WERI-Rb-1 (cell line): ENCODE measurements at regions not wholly inside any gene's neighbourhood (a gene's known extent, or its start where the extent isn't known, plus 50 kb on each side); places are given as distances from the start of the nearest gene placed in this dataset.

ENCODE experiments used
- DNase-seq: peaks from one replicate; pipeline ENCODE4 v3.0.0-alpha.2; 2020
- H3K27ac ChIP-seq: fragments of 250-450 bp; sonication (Bioruptor Pico); 2 replicates; pipeline ENCODE4 v1.5.1; 2020; ENCODE audit warnings: mild to moderate bottlenecking, moderate library complexity
- H3K27me3 ChIP-seq: fragments of 250-450 bp; sonication (Bioruptor Pico); 2 replicates; pipeline ENCODE4 v1.5.1; 2021; ENCODE audit warnings: mild to moderate bottlenecking, low read depth, moderate library complexity; ENCODE audit not compliant: insufficient read depth, severe bottlenecking
- H3K36me3 ChIP-seq: fragments of 250-450 bp; sonication (Bioruptor Pico); 2 replicates; pipeline ENCODE4 v1.5.1; 2020; ENCODE audit warnings: mild to moderate bottlenecking, moderate library complexity
- H3K4me3 ChIP-seq: 2 replicates; pipeline ENCODE4 v1.5.1; 2011; ENCODE audit warnings: low read depth, mild to moderate bottlenecking, control low read depth, low read length
- H3K9me3 ChIP-seq: fragments of 250-450 bp; sonication (Bioruptor Pico); 2 replicates; pipeline ENCODE4 v1.5.1; 2021; ENCODE audit warnings: mild to moderate bottlenecking, moderate library complexity; ENCODE audit not compliant: severe bottlenecking
- TF ChIP-seq, protein P1 (sequence below): IDR thresholded peaks from 2 replicates; pipeline ENCODE4 v1.5.1; 2011; ENCODE audit warnings: low read depth, mild to moderate bottlenecking, control low read depth, inconsistent platforms, low read length

GRCh38 chr13:34546344-34547250 is 395.5 kb upstream of the NBEA start:
- no peak overlapping the region for H3K4me3 ChIP-seq
- H3K36me3 ChIP-seq, result no peaks in the 10 kb centered on the region
- no peaks in the 10 kb centered on the region for H3K27me3 ChIP-seq
- TF ChIP-seq, protein P1, sequence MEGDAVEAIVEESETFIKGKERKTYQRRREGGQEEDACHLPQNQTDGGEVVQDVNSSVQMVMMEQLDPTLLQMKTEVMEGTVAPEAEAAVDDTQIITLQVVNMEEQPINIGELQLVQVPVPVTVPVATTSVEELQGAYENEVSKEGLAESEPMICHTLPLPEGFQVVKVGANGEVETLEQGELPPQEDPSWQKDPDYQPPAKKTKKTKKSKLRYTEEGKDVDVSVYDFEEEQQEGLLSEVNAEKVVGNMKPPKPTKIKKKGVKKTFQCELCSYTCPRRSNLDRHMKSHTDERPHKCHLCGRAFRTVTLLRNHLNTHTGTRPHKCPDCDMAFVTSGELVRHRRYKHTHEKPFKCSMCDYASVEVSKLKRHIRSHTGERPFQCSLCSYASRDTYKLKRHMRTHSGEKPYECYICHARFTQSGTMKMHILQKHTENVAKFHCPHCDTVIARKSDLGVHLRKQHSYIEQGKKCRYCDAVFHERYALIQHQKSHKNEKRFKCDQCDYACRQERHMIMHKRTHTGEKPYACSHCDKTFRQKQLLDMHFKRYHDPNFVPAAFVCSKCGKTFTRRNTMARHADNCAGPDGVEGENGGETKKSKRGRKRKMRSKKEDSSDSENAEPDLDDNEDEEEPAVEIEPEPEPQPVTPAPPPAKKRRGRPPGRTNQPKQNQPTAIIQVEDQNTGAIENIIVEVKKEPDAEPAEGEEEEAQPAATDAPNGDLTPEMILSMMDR, result no peak
- H3K9me3 ChIP-seq, result no peaks in the 10 kb centered on the region
- DNase-seq, result no peak
- no peak overlapping the region for H3K27ac ChIP-seq

- Histone ChIP-seq H3K4me3 (no peak overlapping the region), H3K36me3 (no peaks in the 10 kb centered on the region), H3K9me3 (no peaks in the 10 kb centered on the region), H3K27ac (no peak overlapping the region), H3K27me3 (no peaks in the 10 kb centered on the region)
- DNase-seq, result no peak
- TF ChIP-seq, protein P1, result no peak
Observed at GRCh38 chr13:34547929-34548328, 394.1 kb upstream of the NBEA start.

DNA sequence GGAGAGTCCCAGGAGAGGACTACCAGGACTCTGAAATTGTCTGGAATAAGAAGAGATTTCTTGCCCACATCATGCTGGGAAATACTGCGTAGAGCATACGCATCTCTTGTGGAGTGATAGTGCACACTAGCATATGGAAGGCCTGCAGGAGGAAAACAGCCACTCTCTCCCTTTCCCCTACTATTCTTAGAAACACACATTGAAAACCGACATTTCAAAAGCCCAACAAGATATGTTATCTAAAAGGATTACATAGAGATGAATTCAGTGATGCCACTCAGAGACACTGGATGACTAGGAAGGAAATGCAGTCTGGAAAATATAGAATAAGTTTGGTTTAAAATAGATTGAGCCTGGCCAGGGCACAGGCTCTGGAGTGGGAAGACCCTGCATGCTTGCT is 388.7 kb upstream of the NBEA start:
- Histone ChIP-seq H3K9me3 (no peaks in the 10 kb centered on the region), H3K4me3 (no peak overlapping the region), H3K27ac (no peak overlapping the region), H3K27me3 (no peaks in the 10 kb centered on the region), H3K36me3 (no peaks in the 10 kb centered on the region)
- DNase-seq, result no peak
- TF ChIP-seq, protein P1, result no peak

GRCh38 chr13:34555988-34556387 is 386.1 kb upstream of the NBEA start:
- Histone ChIP-seq H3K36me3 (no peaks in the 10 kb centered on the region), H3K27me3 (no peaks in the 10 kb centered on the region), H3K4me3 (no peak overlapping the region), H3K9me3 (no peaks in the 10 kb centered on the region), H3K27ac (no peak overlapping the region)
- TF ChIP-seq, protein P1, result no peak
- no peak for DNase-seq

- no peaks in the 10 kb centered on the region for H3K27me3 ChIP-seq
- H3K9me3 ChIP-seq, result no peaks in the 10 kb centered on the region
- DNase-seq, result no peak
- H3K4me3 ChIP-seq, result no peak overlapping the region
- H3K27ac ChIP-seq, result no peak overlapping the region
- H3K36me3 ChIP-seq, result no peaks in the 10 kb centered on the region
- TF ChIP-seq, protein P1, result no peak
Observed at GRCh38 chr13:34561033-34561432, 381.0 kb upstream of the NBEA start.
